CD4-positive, alpha-beta T cell treated with Interleukin-17A for 4 hours (primary cell): ENCODE measurements at regions not wholly inside any gene's neighbourhood (a gene's known extent, or its start where the extent isn't known, plus 50 kb on each side); places are given as distances from the start of the nearest gene placed in this dataset.

ENCODE experiments used
- DNase-seq: peaks from one replicate; pipeline ENCODE4 v3.0.0-alpha.2; 2020; ENCODE audit warnings: mixed read lengths

GRCh38 chr6:1257778-1258177 lies 54.1 kb upstream of the FOXQ1 start:
- no peak for DNase-seq

GRCh38 chr6:1256435-1257008 lies 55.4 kb upstream of the FOXQ1 start:
- no peak for DNase-seq

DNA sequence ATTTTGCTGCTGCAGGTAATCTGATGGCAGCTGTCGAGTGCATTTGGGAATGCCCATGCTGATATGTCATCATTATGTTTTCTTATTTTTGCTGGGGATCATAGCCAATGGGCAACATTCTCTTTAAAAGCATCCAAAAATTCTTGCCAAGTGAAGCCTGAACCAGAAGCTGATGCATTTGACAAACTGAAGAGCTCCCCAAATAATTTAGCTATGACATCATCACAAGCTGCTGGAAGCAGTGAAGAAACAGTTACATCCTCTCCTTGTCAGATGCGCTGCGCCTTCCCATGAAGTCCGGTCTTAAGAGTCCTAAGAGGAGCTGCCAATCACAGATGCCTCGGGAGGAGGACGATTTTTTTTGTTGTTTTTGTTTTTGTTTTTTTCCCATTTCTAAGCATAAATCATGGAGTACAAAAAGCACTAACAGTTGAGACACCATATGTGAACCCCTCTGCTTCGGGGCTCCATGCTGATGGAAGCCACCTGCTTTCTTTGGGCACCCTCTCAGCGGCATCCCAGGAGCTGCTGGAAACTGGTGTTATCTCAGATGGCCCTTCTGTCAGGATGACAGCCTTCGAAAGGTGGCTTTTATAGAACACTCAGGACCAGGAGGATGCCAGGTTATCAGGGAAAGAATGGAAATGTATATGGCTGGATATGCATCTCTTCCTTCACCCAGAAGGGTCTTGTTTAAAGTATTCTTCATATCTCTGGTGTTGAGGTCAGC lies 56.1 kb upstream of the FOXQ1 start:
- DNase-seq = no peak

- DNase-seq = no peak
Measured at GRCh38 chr6:1254326-1254725, 57.6 kb upstream of the FOXQ1 start.

DNA sequence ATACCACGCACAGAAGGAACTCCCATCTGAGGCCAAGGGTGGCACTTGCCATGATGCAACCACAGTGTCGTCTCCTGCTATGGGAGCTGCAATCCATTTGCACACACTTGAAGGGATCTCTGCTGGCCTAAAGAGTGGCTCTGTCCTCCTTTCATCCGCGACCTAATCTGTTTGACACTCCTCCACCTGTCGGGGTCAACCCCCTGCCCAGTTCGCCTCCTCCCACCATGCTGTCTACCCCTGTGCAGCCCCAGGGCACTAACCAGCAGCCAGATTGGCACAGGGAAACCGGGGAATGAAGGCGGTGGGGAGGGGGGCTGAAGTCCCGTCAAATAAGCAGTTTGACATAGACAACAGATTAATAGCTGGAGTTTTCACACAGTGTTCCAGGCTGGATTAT lies 58.1 kb upstream of the FOXQ1 start:
- no peak for DNase-seq

DNA sequence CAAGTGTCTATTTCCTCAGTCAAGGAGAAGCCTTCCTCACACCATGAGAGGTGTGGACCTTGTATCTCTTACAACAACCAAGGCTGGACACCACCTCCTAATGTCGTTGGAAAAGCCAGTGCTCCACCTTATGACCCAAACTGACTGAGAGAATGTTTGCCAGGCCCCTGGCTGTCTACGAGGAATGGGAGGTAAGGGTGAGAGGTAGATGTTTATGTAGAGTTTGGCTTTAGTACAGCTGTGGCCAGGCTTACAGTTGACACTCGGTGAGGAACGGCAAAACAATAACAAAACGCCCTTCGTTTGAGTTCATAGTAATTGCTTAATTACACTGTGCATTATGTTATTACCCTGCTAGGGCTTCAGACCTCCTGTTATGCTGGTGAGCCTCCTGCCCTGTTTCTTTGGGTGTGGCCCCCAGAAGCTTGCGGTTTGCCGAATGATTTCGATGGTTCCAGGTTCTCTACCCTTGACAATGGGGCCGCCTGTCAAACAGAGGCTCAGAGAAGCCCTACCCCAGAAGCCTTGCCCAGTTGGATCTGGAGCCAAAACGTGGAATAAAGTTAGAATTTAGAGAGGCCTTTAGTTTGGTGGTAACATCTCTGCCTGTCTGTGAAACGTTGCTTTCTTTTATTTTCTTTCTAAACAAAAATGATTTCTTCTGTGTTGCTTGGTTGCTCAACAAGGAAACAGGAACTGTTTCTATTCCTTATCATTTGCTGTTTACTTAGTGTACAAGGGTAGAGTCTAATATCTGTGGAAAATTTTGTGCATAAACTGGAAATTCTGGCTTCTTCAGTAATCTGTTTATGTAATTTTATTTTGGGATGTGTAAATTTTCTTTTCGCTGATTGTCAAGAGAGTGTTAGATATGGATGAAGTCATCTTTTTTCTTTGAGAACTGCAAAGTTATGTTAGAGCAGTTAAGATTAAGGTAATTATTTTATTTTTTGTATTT lies 60.4 kb upstream of the FOXQ1 start:
- DNase-seq = no peak

DNA sequence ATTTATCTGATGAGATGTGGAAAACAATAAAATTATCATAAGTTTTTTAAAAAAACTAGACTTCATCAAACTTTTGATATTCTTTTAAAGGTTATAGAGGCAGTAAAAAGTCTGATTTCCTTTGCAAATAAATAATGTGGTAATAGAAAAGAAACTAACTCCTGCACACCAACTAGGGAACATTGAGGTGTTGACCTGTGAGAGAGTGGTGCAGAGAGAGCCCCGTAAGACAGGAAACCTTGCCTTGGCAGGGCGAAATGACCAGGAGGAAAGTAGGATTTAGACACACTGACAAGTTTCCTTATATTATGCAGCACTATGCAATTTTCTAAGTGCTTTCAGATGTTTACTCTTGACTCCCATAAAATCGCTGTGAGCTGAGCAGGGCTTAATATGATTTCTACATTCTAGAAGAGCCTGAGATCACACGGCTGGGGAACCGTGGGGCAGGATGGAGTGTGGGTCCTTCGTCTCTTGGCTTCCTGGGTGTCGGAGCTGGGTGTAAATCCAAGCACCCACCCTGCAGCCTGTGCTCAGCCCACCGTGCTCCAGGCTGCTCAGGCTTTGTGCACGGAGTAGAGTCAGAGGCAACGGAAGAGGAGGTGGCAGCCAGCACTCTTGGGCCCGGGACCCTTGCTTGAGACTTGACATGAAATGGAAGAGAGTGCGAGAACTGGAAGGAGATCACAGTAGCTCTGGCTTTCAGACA lies 61.3 kb upstream of the FOXQ1 start:
- DNase-seq = no peak

- no peak for DNase-seq
Measured at GRCh38 chr6:1247894-1248293, 64.0 kb upstream of the FOXQ1 start.

- no peak for DNase-seq
Measured at GRCh38 chr6:1247056-1247455, 64.8 kb upstream of the FOXQ1 start.

DNA sequence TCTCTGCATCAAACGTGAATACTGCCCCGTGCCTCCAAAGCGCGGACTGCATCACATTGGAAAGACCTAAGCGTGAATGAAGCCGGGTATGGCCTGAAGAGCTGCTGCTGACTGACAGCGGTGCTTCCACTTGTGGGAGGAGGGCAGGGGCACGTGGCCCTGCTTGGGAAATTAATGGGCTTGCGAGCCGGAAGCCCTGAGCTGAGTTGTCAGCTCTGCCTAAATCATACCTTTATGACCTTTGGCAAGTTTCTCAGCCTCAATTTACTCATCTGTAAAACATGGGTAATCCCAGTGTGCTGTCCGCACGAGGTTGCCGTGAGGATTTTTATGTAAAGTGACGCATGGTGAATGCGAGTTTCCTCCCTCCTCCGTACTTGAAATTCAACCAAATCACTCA lies 67.0 kb upstream of the FOXQ1 start:
- DNase-seq = no peak

GRCh38 chr6:1244278-1244677 lies 67.6 kb upstream of the FOXQ1 start:
- no peak for DNase-seq

GRCh38 chr6:1242446-1242845 lies 69.5 kb upstream of the FOXQ1 start:
- no peak for DNase-seq

- no peak for DNase-seq
Measured at GRCh38 chr6:1242021-1242420, 69.9 kb upstream of the FOXQ1 start.

DNA sequence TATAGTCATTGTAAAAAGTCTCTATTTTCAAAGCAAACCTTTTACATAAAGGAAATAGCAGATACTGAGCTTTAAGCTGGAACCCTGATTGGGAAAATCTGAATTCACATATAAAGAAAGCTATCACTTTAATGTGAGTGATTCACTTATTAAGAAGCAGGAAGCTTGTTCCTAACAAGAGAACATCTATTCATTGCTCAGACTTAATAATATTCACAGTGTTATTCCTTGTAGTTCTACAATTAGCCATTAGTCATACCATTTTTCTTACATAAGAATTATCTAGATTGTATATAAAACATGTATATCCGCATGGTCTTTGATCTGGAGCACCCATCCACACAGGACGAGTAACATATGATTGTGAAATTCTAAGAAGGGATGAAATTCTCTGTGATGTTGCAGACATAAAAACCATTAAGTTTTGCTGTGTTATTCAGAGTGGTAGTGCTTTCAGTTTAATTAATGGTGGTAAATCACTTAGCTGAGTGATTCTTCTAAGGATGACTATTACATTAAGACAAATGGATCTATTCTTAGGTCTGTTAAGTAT lies 71.1 kb upstream of the FOXQ1 start:
- no peak for DNase-seq

DNA sequence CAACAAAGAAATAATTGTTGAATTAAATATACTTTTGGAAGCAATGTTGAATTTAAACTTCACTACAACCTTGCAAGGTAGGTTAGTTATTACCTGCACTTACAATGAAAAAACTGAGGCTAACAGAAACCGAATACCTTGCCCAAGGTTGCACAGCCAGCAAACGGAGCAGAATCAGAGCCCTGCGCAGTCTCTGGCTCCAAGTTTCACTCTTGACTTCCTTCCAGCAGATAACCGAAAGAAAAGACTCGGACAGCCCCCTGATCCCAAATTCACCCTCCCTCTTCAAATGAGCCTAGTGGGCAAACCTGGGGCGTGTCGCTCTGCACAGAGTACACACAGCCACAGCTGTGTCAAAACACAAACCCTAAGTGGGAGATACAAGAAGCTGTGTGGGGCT lies 72.1 kb upstream of the FOXQ1 start:
- DNase-seq = no peak

DNA sequence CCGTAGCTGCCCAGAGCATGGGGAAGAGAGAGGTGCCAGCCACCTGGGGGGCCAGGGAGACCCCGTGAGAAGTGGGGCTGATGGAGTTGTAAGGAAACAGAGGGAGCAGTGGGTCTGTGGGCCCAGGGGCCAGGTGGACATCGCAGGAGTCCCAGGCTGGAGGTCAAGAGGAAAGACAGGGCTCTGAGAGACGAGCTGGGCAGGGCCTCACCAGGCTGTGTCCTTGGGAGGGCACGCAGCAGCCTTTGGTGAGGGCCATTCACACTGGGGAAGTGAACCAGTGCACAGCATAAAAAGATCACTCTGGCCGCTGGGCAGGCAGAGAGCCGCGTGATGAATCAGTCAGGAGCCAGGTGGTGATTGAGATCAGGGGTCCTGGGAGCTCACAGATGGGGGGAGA lies 73.9 kb upstream of the FOXQ1 start:
- DNase-seq = no peak

GRCh38 chr6:1237636-1238035 lies 74.3 kb upstream of the FOXQ1 start:
- DNase-seq = no peak

DNA sequence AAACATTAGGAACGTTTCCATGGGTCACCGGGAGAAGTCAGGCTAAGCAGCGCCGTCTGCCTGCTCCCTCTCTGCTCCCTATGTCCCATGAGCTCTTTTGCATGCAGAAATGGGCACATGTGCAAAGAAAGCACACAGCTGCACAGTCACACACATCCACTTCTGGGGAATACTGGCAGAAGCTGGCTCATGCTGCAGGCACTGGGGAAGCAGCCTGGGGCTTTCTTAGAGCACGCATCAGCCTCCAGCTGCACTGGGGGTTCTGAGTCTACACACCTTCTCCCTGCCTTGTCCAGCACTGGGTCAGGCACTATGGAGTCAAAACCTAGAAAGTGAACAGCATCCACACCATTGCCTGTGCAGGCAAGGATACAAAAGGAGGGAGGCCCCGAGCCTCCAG lies 76.1 kb upstream of the FOXQ1 start:
- DNase-seq = no peak

DNA sequence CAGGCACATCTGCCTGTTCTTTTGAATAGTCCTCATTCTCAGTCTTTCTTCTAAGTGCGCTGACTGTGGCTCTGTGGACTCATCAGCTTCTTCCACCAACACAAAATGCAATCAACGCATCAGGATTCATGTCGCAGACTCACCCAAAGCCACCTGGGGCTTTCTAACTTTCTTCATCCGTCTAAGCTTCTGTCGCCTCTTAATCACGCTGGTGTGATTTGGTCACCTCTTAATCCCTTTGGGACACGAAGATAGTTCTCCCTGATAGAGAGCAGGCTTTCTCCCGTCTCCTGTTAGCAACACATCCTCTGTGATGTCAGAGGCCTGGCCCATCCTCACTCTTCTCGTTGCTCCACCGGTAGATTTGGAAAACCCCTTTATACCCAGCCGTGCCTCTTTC lies 78.0 kb upstream of the FOXQ1 start:
- DNase-seq = no peak

DNA sequence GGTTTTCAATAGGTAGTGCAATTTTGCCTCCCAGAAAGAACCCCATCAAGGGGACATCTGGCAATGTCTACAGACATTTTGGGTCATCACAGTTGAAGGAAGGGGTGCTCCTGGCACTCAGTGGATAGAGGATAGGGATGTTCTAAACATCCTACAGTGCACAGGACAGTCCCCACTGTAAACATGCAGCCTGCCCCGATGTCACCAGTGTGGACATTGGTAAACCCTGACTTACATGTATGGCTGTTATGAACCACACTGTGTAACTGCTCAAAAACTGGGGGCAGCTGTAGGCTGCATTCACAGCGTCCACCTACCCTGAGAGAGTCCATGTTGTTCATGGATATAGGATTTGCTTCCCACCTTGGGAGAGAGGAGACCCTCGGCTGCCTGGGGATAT lies 79.3 kb upstream of the FOXQ1 start:
- no peak for DNase-seq

- no peak for DNase-seq
Measured at GRCh38 chr6:1231941-1232340, 80.0 kb upstream of the FOXQ1 start.

GRCh38 chr6:1230689-1231605 lies 81.0 kb upstream of the FOXQ1 start:
- no peak for DNase-seq
